Activated T-cell treated with anti-CD3 and anti-CD28 coated beads for 4 hours (primary cell): ENCODE measurements at regions not wholly inside any gene's neighbourhood (a gene's known extent, or its start where the extent isn't known, plus 50 kb on each side); places are given as distances from the start of the nearest gene placed in this dataset.
"Not testable (repeated sequence)": the region's sequence is repeated elsewhere in the genome, so short reads cannot be mapped to it uniquely, and the experiment has no call there.

ENCODE experiments used
- DNase-seq: peaks from one replicate; pipeline ENCODE4 v3.0.0-alpha.2; 2020

- DNase-seq, result no peak
These were observed 51.5 kb downstream of the CRPPA start for GRCh38 chr7:16369855-16370254.

DNA sequence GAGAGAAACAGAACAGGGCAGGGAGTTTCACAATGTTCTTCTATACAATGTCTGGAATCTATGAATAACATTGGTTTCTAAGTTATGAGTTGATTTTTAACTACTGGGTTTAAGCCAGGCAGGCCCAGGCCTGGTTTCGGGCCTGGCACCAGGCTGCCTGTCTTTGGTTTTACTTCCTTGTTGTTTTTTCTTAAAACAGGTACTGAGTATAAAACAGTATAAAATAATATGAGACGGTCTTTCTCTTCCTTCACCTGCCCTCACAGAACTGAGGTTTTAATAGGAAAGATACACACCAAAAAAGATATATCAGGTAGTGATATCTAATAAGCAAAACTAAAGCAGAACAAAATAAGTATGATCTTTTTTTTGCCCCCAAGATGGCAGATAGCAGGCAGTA lies 52.0 kb downstream of the CRPPA start:
- not testable (repeated sequence) for DNase-seq

DNA sequence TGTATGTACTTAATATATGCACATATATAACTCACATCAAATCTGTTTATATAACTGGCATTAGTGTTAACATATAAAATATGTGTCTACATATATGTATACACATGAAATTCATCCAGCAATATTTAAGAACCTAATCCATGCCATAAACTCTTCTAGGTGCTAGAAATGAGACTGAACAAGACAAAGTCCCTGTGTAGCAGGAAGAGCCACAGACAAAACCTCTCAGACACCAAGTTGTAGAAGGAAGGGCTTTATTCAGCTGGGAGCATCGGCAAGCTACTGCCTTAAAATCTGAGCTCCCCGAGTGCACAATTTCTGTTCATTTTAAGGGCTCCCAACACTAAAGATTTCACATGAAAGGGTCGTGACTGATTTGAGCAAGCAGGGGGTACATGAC lies 52.5 kb downstream of the CRPPA start:
- DNase-seq, result no peak

GRCh38 chr7:16367115-16367514 lies 54.2 kb downstream of the CRPPA start:
- no peak for DNase-seq

DNA sequence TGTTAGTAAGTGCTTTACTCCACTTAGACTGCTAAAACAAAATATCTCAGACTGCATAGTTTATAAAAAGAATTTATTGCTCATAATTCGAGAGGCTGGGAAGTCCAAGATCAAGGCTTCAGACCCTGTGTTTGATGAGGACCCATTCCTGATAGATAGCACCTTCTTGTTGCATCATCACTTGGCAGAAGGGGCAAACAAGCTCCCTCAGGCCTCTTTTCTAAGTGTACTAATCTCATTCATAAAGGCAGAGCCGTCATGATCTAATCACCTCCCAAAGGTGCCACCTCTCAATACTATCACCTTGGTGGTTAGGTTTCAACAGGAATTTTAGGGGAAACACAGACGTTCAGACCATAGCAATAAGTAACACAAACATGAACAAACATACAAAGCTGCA lies 55.4 kb downstream of the CRPPA start:
- no peak for DNase-seq

- DNase-seq, result no peak
These were observed 56.2 kb downstream of the CRPPA start for GRCh38 chr7:16365177-16365576.

GRCh38 chr7:16359216-16359615 lies 62.1 kb downstream of the CRPPA start:
- no peak for DNase-seq

- DNase-seq, result no peak
These were observed 63.4 kb downstream of the CRPPA start for GRCh38 chr7:16357921-16358320.

DNA sequence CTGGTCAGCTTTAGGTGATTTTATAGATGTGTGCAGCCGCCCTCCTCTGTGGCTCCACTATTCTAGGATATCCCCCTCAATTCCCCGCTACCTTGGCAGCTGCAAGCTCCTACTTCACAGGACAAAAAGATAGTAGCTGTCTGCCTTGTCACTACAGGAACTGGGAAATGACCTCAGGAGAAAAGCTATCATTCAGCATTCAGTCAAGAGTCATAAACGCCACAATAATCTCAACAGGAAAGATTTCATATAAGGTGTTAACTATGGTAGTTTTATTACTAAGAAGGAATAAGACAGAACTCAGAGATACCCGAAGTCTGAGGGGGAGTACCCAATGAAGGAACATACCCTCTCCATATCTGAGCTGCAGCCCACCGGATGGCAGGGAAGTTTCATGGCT lies 63.9 kb downstream of the CRPPA start:
- no peak for DNase-seq

DNA sequence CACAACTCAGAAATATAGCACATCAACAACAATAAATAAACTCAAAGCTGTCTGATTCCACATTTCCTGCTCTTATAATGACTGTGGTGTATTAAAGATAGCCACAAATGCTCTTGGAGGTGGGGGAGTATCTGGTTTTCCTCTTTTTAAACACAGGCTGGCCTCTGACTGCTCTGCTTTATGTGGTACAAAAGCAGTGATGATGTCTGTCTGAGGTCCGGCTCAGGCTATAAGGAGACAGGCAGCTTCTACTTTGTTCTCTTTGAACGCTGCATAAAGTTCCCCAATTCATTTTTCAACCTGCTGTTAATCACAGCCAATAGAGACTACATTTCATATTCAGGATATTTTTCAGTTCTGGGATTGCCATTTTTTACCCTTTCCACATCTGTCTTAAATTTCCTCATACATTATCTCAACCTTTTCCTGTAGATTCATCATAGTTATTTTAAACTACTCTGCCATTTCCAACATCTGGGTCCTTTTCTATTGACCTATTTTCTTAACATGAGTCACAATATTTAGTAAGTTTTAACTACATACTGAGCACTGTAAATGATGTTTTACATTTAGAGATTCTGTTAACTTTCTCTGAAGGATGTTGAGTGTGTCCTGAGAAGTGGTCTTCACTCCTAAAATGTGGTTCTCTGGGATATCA lies 64.9 kb downstream of the CRPPA start:
- no peak for DNase-seq

- DNase-seq, result no peak
These were observed 66.8 kb downstream of the CRPPA start for GRCh38 chr7:16354573-16354972.

- no peak for DNase-seq
These were observed 68.1 kb downstream of the CRPPA start for GRCh38 chr7:16353226-16353625.

- DNase-seq, result no peak
These were observed 70.7 kb downstream of the CRPPA start for GRCh38 chr7:16350634-16351033.

- DNase-seq, result no peak
These were observed 73.1 kb downstream of the CRPPA start for GRCh38 chr7:16348251-16348650.

DNA sequence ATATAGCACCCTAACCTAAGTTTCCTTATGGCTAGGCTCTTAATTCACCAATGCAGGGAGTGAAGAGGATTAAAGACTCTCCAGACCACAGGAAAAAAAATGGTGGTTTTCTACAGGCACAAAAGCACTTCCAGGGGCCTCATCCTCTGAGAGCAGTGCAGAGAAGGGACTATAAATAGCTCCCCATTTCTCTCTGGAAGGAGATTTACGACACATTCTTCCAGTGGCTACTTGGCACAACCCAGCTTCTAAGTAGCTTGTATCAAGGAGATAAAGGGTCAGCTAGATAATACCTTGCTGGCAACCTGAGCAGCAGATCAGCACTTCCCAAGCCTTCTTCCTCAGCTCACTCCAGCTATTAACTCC lies 73.5 kb downstream of the CRPPA start:
- DNase-seq, result no peak

DNA sequence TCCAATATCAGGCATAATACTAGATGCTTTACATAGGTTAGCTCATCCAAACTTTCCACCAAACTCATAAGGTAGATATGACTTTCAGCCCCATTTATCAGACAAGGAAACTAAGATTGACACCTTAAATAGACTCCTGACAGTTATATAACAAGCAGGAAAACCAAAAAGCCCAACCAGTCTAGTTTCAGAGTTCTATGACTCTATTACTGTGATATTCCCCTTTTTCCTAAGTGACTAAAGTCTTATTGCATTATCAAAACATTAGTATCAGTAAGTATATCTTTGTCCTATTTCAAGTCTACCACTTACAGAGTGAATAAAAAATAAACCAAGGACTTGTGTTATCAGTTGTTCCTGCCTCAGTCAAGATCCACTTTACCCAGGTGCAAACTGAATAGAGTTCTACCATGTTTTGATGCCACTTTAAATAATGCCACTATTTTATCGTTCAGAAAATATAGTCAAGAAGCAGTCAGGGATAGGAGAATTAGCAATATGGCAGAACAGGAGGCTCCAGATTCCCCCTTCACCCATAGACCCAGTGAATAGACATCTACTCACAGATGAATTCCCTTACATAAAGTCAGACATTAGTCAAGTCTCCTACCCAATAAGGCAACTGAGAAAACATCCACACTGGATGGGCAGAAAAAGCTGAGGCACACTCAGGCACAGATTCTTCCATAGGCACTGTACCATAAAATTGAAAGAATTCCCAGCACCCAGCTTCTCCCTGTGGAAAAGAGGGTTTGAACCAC lies 74.1 kb downstream of the CRPPA start:
- no peak for DNase-seq

- no peak for DNase-seq
These were observed 75.1 kb downstream of the CRPPA start for GRCh38 chr7:16345979-16346958.

- DNase-seq, result no peak
These were observed 76.4 kb downstream of the CRPPA start for GRCh38 chr7:16344927-16345326.

DNA sequence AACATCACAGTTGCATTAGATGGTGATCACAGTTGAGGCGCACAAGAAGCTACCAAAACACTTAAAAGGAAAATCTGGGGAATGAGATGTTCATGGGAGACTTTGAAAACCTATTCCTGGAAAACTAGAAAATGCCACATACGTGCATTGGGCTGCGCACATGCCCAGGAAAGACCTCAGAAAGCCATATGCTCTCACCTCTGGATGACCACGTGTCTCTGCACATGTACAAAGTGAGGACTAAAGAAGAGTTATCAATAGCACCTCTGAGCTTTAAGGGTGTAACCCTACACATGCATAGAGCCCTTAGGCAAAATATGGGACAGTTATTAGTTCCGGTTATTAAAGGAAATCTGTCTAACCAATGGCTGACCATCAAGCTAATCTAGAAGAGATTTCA lies 77.7 kb downstream of the CRPPA start:
- no peak for DNase-seq

- DNase-seq, result no peak
These were observed 83.3 kb downstream of the CRPPA start for GRCh38 chr7:16338065-16338464.

DNA sequence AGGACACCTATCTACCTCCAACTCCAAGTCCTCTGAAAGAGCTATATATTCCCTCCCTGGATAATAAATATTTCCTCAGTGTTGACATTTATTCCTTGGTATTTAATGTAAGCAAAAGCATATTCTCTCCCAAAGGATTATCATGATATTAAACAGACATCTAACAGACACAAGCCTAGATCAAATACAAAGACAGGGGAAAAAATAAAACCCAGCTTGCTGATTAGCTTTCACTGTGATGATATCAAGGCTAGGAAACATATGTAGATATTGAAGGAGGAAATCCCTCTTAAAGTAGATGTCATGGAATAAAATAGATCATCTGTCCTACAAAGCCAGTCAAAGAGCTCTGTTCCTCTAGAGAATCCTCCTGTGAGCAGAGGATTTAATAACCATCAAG lies 95.2 kb downstream of the CRPPA start:
- no peak for DNase-seq

DNA sequence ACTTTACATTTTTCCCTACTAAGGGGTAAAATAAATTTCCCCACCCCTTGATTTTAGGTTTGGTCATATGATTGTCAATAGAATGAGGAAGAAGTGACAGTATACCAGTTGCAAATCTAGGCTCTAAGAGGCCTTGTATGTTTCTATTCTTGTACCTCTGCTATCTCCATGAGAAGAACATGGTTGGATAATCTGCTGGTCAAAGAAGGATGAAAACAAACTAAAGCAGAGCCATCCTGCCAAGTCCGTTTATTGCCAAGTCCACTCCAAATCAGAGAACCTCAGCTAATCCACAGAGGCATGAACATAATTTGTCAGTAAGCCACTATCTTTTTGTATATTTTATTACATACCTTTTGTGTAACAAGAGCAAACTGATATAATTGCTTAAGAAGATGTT lies 98.0 kb downstream of the CRPPA start:
- DNase-seq, result no peak

- DNase-seq, result no peak
These were observed 101.2 kb downstream of the CRPPA start for GRCh38 chr7:16320099-16320660.
